ENCODE measurements at regions not wholly inside any gene's neighbourhood (a gene's known extent, or its start where the extent isn't known, plus 50 kb on each side); places are given as distances from the start of the nearest gene placed in this dataset.

GRCh38 chr10:129169115-129169514 is 297.9 kb upstream of the MGMT start:
- TF ChIP-seq HNRNPK (IDR thresholded peaks at IDR 0.05; ENCODE audit: low read depth, low read length, poor library complexity, severe bottlenecking) (no peak), EP300 (IDR thresholded peaks at IDR 0.05; ENCODE audit: low read depth in 2 of 2, low read length in 2 of 2) (no peak), EP300 (CRISPR knock-in tag; IDR thresholded peaks at IDR 0.05; ENCODE audit: borderline replicate concordance) (no peak), RAD21 (CRISPR knock-in tag; IDR thresholded peaks at IDR 0.05) (no peak), HNF4A (CRISPR knock-in tag; IDR thresholded peaks at IDR 0.05) (no peak), ASH2L (IDR thresholded peaks at IDR 0.05; ENCODE audit: insufficient read length, low read depth, low read length) (no peak), ZBTB34 (CRISPR knock-in tag; IDR thresholded peaks at IDR 0.05) (no peak), TCF7L2 (IDR thresholded peaks at IDR 0.05; ENCODE audit: low read depth, low read length) (no peak)

Data from HepG2 (cell line).